ENCODE measurements at regions not wholly inside any gene's neighbourhood (a gene's known extent, or its start where the extent isn't known, plus 50 kb on each side); places are given as distances from the start of the nearest gene placed in this dataset.

DNA sequence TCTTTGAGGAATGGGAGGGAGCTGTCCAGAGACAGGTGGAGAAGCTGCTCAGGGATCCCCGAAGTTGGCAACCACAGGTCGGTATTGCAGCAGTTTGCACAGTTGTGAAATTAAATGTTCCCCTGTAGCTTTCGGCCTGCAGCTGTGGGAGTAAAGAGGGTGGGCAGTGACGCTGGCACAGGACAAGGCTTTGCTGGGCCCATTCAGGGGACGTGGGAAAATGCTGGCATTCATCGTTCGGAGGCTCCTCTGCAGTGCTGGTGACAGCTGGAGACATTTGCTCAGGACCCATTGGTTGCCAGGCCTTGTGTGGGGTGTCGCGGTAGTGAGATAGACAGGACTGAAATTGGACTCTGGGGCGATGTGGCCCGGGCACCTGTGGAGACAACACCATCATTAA lies 173.7 kb downstream of the MYCN start:
- no peak for TF ChIP-seq POLR2A (IDR thresholded peaks at IDR 0.05)
- TF ChIP-seq, protein P1, sequence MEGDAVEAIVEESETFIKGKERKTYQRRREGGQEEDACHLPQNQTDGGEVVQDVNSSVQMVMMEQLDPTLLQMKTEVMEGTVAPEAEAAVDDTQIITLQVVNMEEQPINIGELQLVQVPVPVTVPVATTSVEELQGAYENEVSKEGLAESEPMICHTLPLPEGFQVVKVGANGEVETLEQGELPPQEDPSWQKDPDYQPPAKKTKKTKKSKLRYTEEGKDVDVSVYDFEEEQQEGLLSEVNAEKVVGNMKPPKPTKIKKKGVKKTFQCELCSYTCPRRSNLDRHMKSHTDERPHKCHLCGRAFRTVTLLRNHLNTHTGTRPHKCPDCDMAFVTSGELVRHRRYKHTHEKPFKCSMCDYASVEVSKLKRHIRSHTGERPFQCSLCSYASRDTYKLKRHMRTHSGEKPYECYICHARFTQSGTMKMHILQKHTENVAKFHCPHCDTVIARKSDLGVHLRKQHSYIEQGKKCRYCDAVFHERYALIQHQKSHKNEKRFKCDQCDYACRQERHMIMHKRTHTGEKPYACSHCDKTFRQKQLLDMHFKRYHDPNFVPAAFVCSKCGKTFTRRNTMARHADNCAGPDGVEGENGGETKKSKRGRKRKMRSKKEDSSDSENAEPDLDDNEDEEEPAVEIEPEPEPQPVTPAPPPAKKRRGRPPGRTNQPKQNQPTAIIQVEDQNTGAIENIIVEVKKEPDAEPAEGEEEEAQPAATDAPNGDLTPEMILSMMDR (IDR thresholded peaks at IDR 0.05) = no peak

All from thyroid gland (tissue), 4 donors.